Small intestine (tissue), 7 donors: ENCODE measurements at regions not wholly inside any gene's neighbourhood (a gene's known extent, or its start where the extent isn't known, plus 50 kb on each side); places are given as distances from the start of the nearest gene placed in this dataset.

Source experiments
- DNase-seq, 2 donors: peaks; one replicate each; pipeline versions ENCODE4 v3.0.0 to v3.0.0-alpha.2; 2013
- FAIRE-seq: peaks from 2 replicates; lab custom pipeline; 2012; peaks lifted over from hg19 to GRCh38; lab: Jason Lieb, UNC
- H3K27ac ChIP-seq, 3 donors: one replicate each; pipeline ENCODE4 v1.5.1; 2013; ENCODE audit warnings: low read length in 2 of 3, mild to moderate bottlenecking in 2 of 3, control low read depth in 1 of 3, inconsistent platforms in 1 of 3, low read depth in 1 of 3, moderate library complexity in 1 of 3
- H3K27me3 ChIP-seq, 3 donors: one replicate each; pipeline ENCODE4 v1.6.1; 2013; ENCODE audit warnings: low read length in 3 of 3, inconsistent platforms in 1 of 3; ENCODE audit not compliant: control insufficient read depth in 3 of 3, insufficient read depth in 3 of 3
- H3K36me3 ChIP-seq, 3 donors: one replicate each; pipeline ENCODE4 v1.6.1; 2013; ENCODE audit warnings: low read length in 3 of 3, inconsistent platforms in 1 of 3, low read depth in 1 of 3, mild to moderate bottlenecking in 1 of 3, moderate library complexity in 1 of 3; ENCODE audit not compliant: control insufficient read depth in 3 of 3, insufficient read depth in 2 of 3
- H3K4me1 ChIP-seq, 3 donors: one replicate each; pipeline ENCODE4 v1.6.1; 2013; ENCODE audit warnings: low read length in 2 of 3, inconsistent platforms in 1 of 3, low read depth in 1 of 3, mild to moderate bottlenecking in 1 of 3, moderate library complexity in 1 of 3; ENCODE audit not compliant: control insufficient read depth in 3 of 3, insufficient read depth in 2 of 3
- H3K4me3 ChIP-seq, 3 donors: one replicate each; pipeline ENCODE4 v1.5.1; 2013; ENCODE audit warnings: low read length in 3 of 3, control low read depth in 1 of 3, inconsistent platforms in 1 of 3, low read depth in 1 of 3, mild to moderate bottlenecking in 1 of 3, moderate library complexity in 1 of 3
- H3K9me3 ChIP-seq, 2 donors: one replicate each; pipeline ENCODE4 v1.6.1; 2013; ENCODE audit warnings: low read depth in 1 of 2, low read length in 1 of 2; ENCODE audit not compliant: control insufficient read depth in 2 of 2, insufficient read depth in 1 of 2
- WGBS, 3 donors: extraction: QIAGEN DNeasy Blood & Tissue Kit; methylation state at CpG; one replicate each; pipeline ENCODE4 v1.1.7; 2013; 5-methylcytosine and 5-hydroxymethylcytosine counted together
- donor health status: healthy with polysubstance abuse.
- donor health status: control.
- donor health status: control.
- donor health status: Bipolar disorder and iron deficiency.
- donor health status: healthy.

- H3K4me1 ChIP-seq: peaks cover 0 to 50% (median 2%) of the 10 kb centered on the region in 3 donors
- H3K4me3 ChIP-seq: no peak overlapping the region
- 75 to 85% (median 82%) methylated on average over 33 to 36 of the region's 36 CpGs for WGBS, 3 donors
- H3K9me3 ChIP-seq: no peaks in the 10 kb centered on the region
- H3K27ac ChIP-seq: peak overlapping the region in 1 of 3 donors; percentile 53
- no peak for DNase-seq
- H3K36me3 ChIP-seq: peaks cover 0 to 5% (median 0%) of the 10 kb centered on the region in 3 donors
- no peaks in the 10 kb centered on the region for H3K27me3 ChIP-seq
- no peak for FAIRE-seq
These were observed 50.4 kb upstream of the CIBAR2 start for GRCh38 chr16:85162478-85163277.

- Histone ChIP-seq H3K4me3 (no peak overlapping the region), H3K36me3 (peaks cover 0 to 5% (median 0%) of the 10 kb centered on the region in 3 donors), H3K27ac (no peak overlapping the region), H3K27me3 (no peaks in the 10 kb centered on the region), H3K4me1 (peaks cover 0 to 50% (median 2%) of the 10 kb centered on the region in 3 donors), H3K9me3 (no peaks in the 10 kb centered on the region)
- DNase-seq (no peak), FAIRE-seq (no peak)
- 82 to 89% (median 83%) methylated on average over 22 of the region's 22 CpGs for WGBS, 3 donors
These were observed 51.2 kb upstream of the CIBAR2 start for GRCh38 chr16:85163278-85164112.

GRCh38 chr16:85164431-85164830, 52.2 kb upstream of the CIBAR2 start:
- Histone ChIP-seq H3K4me1 (peaks cover 0 to 45% (median 2%) of the 10 kb centered on the region in 3 donors), H3K36me3 (peaks cover 0 to 5% (median 0%) of the 10 kb centered on the region in 3 donors), H3K27ac (no peak overlapping the region), H3K4me3 (no peak overlapping the region), H3K27me3 (peaks cover 0 to 2% (median 0%) of the 10 kb centered on the region in 3 donors), H3K9me3 (no peaks in the 10 kb centered on the region)
- WGBS, 3 donors: 67 to 81% (median 77%) methylated on average over 3 of the region's 3 CpGs
- no peak for FAIRE-seq
- DNase-seq: no peak

- Histone ChIP-seq H3K4me1 (peaks cover 0 to 41% (median 2%) of the 10 kb centered on the region in 3 donors), H3K9me3 (no peaks in the 10 kb centered on the region), H3K27me3 (peaks cover 0 to 3% (median 0%) of the 10 kb centered on the region in 3 donors), H3K4me3 (no peak overlapping the region), H3K27ac (no peak overlapping the region), H3K36me3 (peaks cover 0 to 5% (median 0%) of the 10 kb centered on the region in 3 donors)
- no peak for FAIRE-seq
- 52 to 63% (median 57%) methylated on average over 12 of the region's 12 CpGs for WGBS, 3 donors
- peak in 1 of 2 donors; percentile 25 for DNase-seq
These were observed 52.7 kb upstream of the CIBAR2 start for GRCh38 chr16:85164838-85165516.

GRCh38 chr16:85165781-85166180, 53.5 kb upstream of the CIBAR2 start:
- Histone ChIP-seq H3K9me3 (no peaks in the 10 kb centered on the region), H3K4me1 (peaks cover 0 to 39% (median 6%) of the 10 kb centered on the region in 3 donors), H3K27ac (no peak overlapping the region), H3K36me3 (peaks cover 0 to 10% (median 0%) of the 10 kb centered on the region in 3 donors), H3K4me3 (no peak overlapping the region), H3K27me3 (peaks cover 0 to 7% (median 0%) of the 10 kb centered on the region in 3 donors)
- WGBS, 3 donors: 80 to 84% (median 83%) methylated on average over 7 of the region's 7 CpGs
- no peak for DNase-seq
- FAIRE-seq: no peak

GRCh38 chr16:85166281-85166680, 54.0 kb upstream of the CIBAR2 start:
- Histone ChIP-seq H3K9me3 (no peaks in the 10 kb centered on the region), H3K27me3 (peaks cover 0 to 12% (median 0%) of the 10 kb centered on the region in 3 donors), H3K36me3 (peaks cover 0 to 15% (median 0%) of the 10 kb centered on the region in 3 donors), H3K27ac (no peak overlapping the region), H3K4me3 (no peak overlapping the region), H3K4me1 (peaks cover 0 to 42% (median 6%) of the 10 kb centered on the region in 3 donors)
- FAIRE-seq (no peak), DNase-seq (no peak)
- 69 to 88% (median 72%) methylated on average over 7 of the region's 7 CpGs for WGBS, 3 donors

DNA sequence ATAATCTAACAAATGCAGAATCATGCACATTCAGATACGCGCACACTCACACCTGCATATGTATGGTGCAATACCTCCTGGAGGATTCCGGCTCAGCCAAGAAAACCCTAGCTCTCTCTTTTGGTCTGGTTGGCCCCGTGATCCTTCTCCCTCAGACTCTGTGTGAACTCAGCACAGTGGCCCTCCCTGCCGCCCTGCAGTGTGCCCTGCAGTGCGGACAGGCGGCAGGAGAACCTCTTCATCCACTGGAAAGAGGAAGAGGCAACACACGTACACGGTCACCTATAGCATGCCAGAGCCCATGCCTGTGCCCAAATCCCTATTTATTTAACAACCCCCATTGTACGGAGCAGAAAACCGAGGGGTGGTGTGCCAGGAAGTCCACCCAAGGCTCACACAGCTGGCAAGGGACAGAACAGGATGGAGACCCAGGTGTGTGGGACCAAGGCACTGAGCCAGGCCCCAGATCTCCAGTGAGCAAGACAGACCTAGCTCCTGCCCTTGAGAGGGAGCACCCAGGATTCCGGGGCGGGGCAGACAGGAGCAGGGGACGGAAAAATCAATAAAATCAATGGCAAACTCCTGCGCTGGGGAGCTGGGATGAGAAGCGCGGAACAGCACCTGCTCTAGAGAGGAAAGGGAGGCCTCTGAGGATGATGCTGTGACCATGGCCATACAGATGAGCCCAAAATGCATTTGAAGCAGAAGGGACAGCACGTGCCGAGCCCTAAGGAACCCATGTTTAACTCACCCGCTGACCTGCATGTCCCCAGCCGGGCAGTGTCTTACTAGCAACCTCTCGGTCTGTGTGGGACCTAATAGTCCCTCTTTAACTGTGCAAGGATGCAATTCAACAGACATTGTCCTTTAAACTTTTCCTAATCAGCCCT, 54.7 kb upstream of the CIBAR2 start:
- 46 to 71% (median 55%) methylated on average over 22 of the region's 22 CpGs for WGBS, 3 donors
- FAIRE-seq (no peak), DNase-seq (peak in 1 of 2 donors; percentile 57)
- peaks cover 0 to 22% (median 0%) of the 10 kb centered on the region in 3 donors for H3K36me3 ChIP-seq
- peak overlapping the region in 2 of 3 donors; percentile 41 to 46 for H3K27ac ChIP-seq
- peaks cover 0 to 43% (median 6%) of the 10 kb centered on the region in 3 donors for H3K4me1 ChIP-seq
- H3K4me3 ChIP-seq: no peak overlapping the region
- no peaks in the 10 kb centered on the region for H3K9me3 ChIP-seq
- peaks cover 0 to 12% (median 0%) of the 10 kb centered on the region in 3 donors for H3K27me3 ChIP-seq
